GM12878 (cell line): ENCODE measurements at regions not wholly inside any gene's neighbourhood (a gene's known extent, or its start where the extent isn't known, plus 50 kb on each side); places are given as distances from the start of the nearest gene placed in this dataset.

Source experiments
- ATAC-seq: fragments of 200-7000 bp; cut with Tn5 transposase; 3 replicates; pipeline ENCODE4 v1.9.1; 2020; ENCODE audit warnings: mild to moderate bottlenecking, moderate library complexity
- BruUV-seq: library from RNA; stranded (reverse); fragments of 400-500 nt; replicated peaks from 2 replicates; lab custom pipeline; 2021; lab: Mats Ljungman, UMichigan
- CTCF ChIA-PET: fragments of 300-600 bp; sonication (Branson Sonifier 250); formaldehyde crosslinking; extraction: SDS; loops from one replicate; lab custom pipeline; 2021; ENCODE audit warnings: inconsistent platforms; lab: Yijun Ruan, JAX
- POLR2A ChIA-PET: fragments of 350-600 bp; formaldehyde crosslinking; extraction: SDS; loops from one replicate; lab custom pipeline; 2021; ENCODE audit warnings: inconsistent platforms; lab: Charles Lee
- RAD21 ChIA-PET: fragments of 300-600 bp; sonication (Branson Sonifier 250); formaldehyde crosslinking; loops from one replicate; lab custom pipeline; 2023; ENCODE audit warnings: antibody characterized with exemption; ENCODE audit not compliant: unreplicated experiment; lab: Charles Lee
- SMC1A ChIA-PET: fragments of 300-600 bp; sonication (Branson Sonifier 250); formaldehyde crosslinking; loops from one replicate; lab custom pipeline; 2023; ENCODE audit not compliant: unreplicated experiment, uncharacterized antibody; lab: Charles Lee
- DNase-seq: peaks from one replicate; pipeline ENCODE4 v3.0.0-alpha.2; 2011; ENCODE audit warnings: low read depth, low spot score
- FAIRE-seq: peaks from 3 replicates; lab custom pipeline; 2011; peaks lifted over from hg19 to GRCh38; lab: Jason Lieb, UNC
- H2AFZ ChIP-seq: 2 replicates; pipeline ENCODE4 v1.6.0; 2011; ENCODE audit warnings: low read depth, low read length, control low read depth; ENCODE audit not compliant: control insufficient read depth
- H3K27ac ChIP-seq: 2 replicates; pipeline ENCODE4 v1.5.1; 2011; ENCODE audit warnings: control low read depth; ENCODE audit not compliant: control insufficient read depth, insufficient read depth
- H3K27me3 ChIP-seq, 2 experiments: replicated peaks in 1 of 2; 2 replicates each; pipeline versions ENCODE4 v1.6.0 to v1.6.1; 2011; ENCODE audit warnings: low read length in 1 of 2; ENCODE audit not compliant: control insufficient read depth in 2 of 2, insufficient read depth in 2 of 2
- H3K36me3 ChIP-seq, 2 experiments: 2 replicates each; pipeline ENCODE4 v1.5.1; 2011; ENCODE audit warnings: low read length in 1 of 2; ENCODE audit not compliant: control insufficient read depth in 2 of 2, insufficient read depth in 2 of 2
- H3K4me1 ChIP-seq: 2 replicates; pipeline ENCODE4 v1.6.1; 2011; ENCODE audit warnings: mild to moderate bottlenecking, low read length, moderate library complexity, mixed read lengths; ENCODE audit not compliant: control insufficient read depth, insufficient read depth
- H3K4me2 ChIP-seq: 2 replicates; pipeline ENCODE4 v1.6.0; 2011; ENCODE audit warnings: control low read depth; ENCODE audit not compliant: control insufficient read depth, insufficient read depth
- H3K4me3 ChIP-seq: fragments of 200-600 bp; sonication (generic); 2 replicates; pipeline ENCODE4 v1.5.1; 2016
- H3K79me2 ChIP-seq: 2 replicates; pipeline ENCODE4 v1.6.0; 2011; ENCODE audit warnings: low read length; ENCODE audit not compliant: control insufficient read depth, insufficient read depth
- H3K9ac ChIP-seq: 2 replicates; pipeline ENCODE4 v1.8.0; 2011; ENCODE audit warnings: low read length, control low read depth, mixed read lengths; ENCODE audit not compliant: control insufficient read depth, insufficient read depth
- H3K9me3 ChIP-seq: replicated peaks from 3 replicates; pipeline ENCODE4 v1.5.1; 2011; ENCODE audit warnings: mild to moderate bottlenecking, low read length; ENCODE audit not compliant: control insufficient read depth, insufficient read depth
- H4K20me1 ChIP-seq: 2 replicates; pipeline ENCODE4 v1.6.0; 2011; ENCODE audit not compliant: control insufficient read depth, insufficient read depth
- BCL11A ChIP-seq: IDR thresholded peaks from 2 replicates; pipeline ENCODE4 v1.6.1; 2011; ENCODE audit warnings: low read depth, low read length
- CBX5 ChIP-seq: sonication (generic); IDR thresholded peaks from 2 replicates; pipeline ENCODE4 v1.6.1; 2016; ENCODE audit warnings: low read depth, moderate library complexity, mild to moderate bottlenecking, inconsistent platforms
- IKZF1 ChIP-seq: fragments of 450-650 bp; conservative IDR thresholded peaks from 2 replicates; pipeline ENCODE4 v1.6.1; 2017; ENCODE audit warnings: antibody characterized with exemption, mild to moderate bottlenecking
- SRF ChIP-seq, 2 experiments: IDR thresholded peaks; 2 replicates each; pipeline ENCODE4 v1.6.1; 2011; ENCODE audit warnings: low read depth in 2 of 2, low read length in 2 of 2, mild to moderate bottlenecking in 1 of 2, moderate library complexity in 1 of 2
- TAF1 ChIP-seq: IDR thresholded peaks from 2 replicates; pipeline ENCODE4 v1.6.1; 2011; ENCODE audit warnings: mild to moderate bottlenecking, low read depth, low read length, borderline replicate concordance
- ZNF622 ChIP-seq: fragments of 450-650 bp; IDR thresholded peaks from 2 replicates; pipeline ENCODE4 v1.6.1; 2017; ENCODE audit warnings: mild to moderate bottlenecking, inconsistent platforms
- WGBS: methylation state at CpG from one replicate; pipeline ENCODE4 v1.1.6; 2016; ENCODE audit warnings: low lambda C conversion rate; ENCODE audit not compliant: insufficient replicate concordance, insufficient coverage; ENCODE audit errors: missing lambda C conversion rate; 5-methylcytosine and 5-hydroxymethylcytosine counted together
- in situ Hi-C: fragments of 300-500 bp; cut with MboI; formaldehyde crosslinking; loops from 9 replicates; pipeline ENCODE4 v1.14.3; 2018; ENCODE audit warnings: mixed read lengths
- intact Hi-C: fragments of 100-400 bp; cut with micrococcal nuclease; formaldehyde crosslinking; loops from one replicate; pipeline ENCODE4 v1.14.2; 2022; ENCODE audit not compliant: unreplicated experiment
- TF ChIP-seq, protein P1 (sequence below): fragments of 450-650 bp; IDR thresholded peaks from 2 replicates; pipeline ENCODE4 v1.6.1; 2016; ENCODE audit warnings: mild to moderate bottlenecking, moderate library complexity, borderline replicate concordance

DNA sequence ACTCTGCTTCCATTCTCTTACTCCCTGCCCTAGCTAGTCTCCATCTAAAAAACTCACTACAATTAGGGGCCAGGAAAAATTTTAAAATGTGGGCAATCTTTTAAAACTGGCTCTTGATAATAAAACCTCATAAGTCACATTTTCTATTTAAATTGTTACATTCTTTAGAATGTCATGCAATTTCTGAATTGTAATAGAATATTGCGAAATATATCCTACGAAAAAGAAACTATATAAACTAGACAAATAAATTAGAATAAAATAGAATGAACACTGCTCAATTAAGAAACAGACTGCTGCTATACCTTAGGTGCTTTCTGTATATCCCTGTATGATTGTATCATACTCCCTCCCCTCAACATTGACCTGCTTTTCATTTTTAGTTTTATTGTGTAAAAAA is 826.0 kb downstream of the IGSF11 start:
- no peak for DNase-seq
- in situ Hi-C loops (no loop called here), intact Hi-C loops (no loop called here)
- Histone ChIP-seq H3K4me3 (no peak overlapping the region), H3K79me2 (no peaks in the 10 kb centered on the region), H3K9ac (no peak overlapping the region), H3K4me2 (no peak overlapping the region), H3K27me3 (no peaks in the 10 kb centered on the region), H3K9me3 (no peaks in the 10 kb centered on the region), H3K4me1 (no peaks in the 10 kb centered on the region), H3K36me3 (no peaks in the 10 kb centered on the region), H3K27ac (no peak overlapping the region), H2AFZ (no peak overlapping the region), H4K20me1 (no peaks in the 10 kb centered on the region)
- RAD21 ChIA-PET, result no interaction called here
- POLR2A ChIA-PET, result no interaction called here
- no peak for ATAC-seq
- WGBS, result 53% methylated on average over 2 of the region's 2 CpGs
- TF ChIP-seq BCL11A (no peak), TAF1 (no peak), CBX5 (no peak), ZNF622 (no peak), IKZF1 (no peak), SRF (IDR thresholded peaks at IDR 0.05; ENCODE audit: low read depth in 2 of 2, low read length in 2 of 2) (no peak)
- TF ChIP-seq, protein P1, sequence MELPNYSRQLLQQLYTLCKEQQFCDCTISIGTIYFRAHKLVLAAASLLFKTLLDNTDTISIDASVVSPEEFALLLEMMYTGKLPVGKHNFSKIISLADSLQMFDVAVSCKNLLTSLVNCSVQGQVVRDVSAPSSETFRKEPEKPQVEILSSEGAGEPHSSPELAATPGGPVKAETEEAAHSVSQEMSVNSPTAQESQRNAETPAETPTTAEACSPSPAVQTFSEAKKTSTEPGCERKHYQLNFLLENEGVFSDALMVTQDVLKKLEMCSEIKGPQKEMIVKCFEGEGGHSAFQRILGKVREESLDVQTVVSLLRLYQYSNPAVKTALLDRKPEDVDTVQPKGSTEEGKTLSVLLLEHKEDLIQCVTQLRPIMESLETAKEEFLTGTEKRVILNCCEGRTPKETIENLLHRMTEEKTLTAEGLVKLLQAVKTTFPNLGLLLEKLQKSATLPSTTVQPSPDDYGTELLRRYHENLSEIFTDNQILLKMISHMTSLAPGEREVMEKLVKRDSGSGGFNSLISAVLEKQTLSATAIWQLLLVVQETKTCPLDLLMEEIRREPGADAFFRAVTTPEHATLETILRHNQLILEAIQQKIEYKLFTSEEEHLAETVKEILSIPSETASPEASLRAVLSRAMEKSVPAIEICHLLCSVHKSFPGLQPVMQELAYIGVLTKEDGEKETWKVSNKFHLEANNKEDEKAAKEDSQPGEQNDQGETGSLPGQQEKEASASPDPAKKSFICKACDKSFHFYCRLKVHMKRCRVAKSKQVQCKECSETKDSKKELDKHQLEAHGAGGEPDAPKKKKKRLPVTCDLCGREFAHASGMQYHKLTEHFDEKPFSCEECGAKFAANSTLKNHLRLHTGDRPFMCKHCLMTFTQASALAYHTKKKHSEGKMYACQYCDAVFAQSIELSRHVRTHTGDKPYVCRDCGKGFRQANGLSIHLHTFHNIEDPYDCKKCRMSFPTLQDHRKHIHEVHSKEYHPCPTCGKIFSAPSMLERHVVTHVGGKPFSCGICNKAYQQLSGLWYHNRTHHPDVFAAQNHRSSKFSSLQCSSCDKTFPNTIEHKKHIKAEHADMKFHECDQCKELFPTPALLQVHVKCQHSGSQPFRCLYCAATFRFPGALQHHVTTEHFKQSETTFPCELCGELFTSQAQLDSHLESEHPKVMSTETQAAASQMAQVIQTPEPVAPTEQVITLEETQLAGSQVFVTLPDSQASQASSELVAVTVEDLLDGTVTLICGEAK, result no peak
- SMC1A ChIA-PET, result no interaction called here
- CTCF ChIA-PET, result no interaction called here
- FAIRE-seq, result no peak
- BruUV-seq, result no TSS peak
